ENCODE measurements at regions not wholly inside any gene's neighbourhood (a gene's known extent, or its start where the extent isn't known, plus 50 kb on each side); places are given as distances from the start of the nearest gene placed in this dataset.
"Not testable (repeated sequence)": the region's sequence is repeated elsewhere in the genome, so short reads cannot be mapped to it uniquely, and the experiment has no call there.

DNA sequence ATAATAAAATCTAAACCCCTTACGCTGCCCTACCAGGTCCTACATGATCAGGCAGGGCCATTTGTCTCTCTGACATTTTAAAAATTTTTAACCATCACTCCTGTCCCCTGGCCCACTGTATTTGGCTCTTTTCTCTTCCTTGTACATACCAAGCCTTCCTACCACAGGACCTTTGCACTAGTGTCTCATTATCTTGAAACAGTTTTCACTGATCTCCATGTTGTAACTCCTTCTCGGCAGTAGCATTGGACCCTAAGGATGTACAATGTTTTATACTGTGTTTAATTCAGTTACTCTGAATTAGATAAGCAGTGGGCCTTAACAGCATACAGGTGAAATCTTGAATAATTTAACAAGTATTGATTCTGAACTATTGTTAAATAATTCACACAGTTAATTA, 330.7 kb downstream of the UTRN start:
- DNase-seq (ENCODE audit: low read depth), result no peak

DNA sequence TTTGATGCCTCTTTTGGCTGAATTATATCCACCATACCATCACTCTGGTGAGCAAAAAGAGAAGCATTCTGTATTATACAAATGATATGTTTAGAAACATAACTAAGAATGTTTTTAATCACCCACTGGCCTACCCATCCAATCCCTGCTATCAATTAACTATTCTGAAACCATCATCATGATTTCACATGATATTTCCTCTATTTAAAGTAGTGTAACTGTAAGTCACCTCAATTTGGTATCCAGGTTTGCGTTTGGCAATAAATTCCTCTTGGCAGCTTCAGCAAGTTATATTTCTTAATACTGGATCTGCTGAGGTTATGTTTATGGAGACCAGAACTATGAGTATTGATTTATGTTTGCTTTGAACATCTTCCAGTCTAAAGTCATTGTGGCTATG, 332.1 kb downstream of the UTRN start:
- no peak for DNase-seq (ENCODE audit: low read depth)

DNA sequence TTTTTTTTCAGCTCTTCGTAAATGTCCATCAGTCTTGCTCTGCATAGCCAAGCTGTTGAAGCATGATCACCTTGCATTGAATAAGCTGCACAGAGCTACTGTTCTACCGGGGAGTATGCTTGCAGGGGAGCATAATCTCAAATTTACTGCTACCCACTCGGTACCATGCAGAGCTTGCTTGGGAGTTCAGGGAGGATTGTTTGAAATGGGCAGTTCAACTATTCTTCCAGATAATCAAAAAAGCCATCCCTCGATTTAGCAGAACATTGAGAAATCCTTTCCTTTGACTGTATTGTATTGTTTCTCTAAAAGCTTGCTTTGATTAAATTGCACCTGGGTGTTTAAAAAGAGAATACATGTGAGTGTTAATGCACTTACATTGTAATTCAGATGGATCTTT, 332.6 kb downstream of the UTRN start:
- DNase-seq (ENCODE audit: low read depth), result no peak

DNA sequence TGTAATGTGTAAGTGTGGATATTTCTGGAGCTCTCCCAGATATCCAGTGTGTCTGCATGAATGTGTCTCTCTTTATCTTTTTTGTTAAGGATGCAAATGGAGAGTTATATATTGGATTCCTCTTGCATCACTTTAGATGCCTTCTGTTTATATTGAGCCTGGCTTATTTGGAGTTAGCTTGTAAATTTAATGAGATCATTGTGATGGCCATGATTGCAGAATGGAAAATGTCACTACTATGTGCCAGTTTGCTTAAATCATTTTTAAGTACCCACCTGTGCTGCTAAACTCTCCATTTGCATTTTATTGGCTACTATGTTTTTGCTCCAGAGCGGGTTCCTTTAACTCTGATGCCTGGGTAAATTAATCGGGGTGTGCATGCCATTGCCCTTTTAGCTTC, 334.8 kb downstream of the UTRN start:
- DNase-seq (ENCODE audit: low read depth), result no peak

DNA sequence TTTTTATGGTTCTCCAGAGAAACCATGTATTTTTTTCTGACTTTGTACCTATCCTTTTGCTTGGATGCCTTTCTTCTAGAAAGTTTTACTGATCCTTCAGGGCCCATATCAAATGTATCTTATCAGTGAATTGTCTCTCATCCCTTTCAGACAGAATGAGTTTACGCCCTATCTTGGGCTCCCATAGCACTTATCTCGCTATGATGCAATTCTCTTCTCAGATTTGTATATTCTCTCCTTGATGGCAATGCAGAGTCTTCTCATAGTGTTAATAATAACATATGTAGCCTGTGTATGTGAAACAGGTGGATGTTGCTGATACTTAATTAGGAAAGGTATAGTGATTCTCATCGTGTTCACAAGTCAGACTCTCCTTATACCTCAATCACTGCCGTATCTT, 336.2 kb downstream of the UTRN start:
- no peak for DNase-seq (ENCODE audit: low read depth)

DNA sequence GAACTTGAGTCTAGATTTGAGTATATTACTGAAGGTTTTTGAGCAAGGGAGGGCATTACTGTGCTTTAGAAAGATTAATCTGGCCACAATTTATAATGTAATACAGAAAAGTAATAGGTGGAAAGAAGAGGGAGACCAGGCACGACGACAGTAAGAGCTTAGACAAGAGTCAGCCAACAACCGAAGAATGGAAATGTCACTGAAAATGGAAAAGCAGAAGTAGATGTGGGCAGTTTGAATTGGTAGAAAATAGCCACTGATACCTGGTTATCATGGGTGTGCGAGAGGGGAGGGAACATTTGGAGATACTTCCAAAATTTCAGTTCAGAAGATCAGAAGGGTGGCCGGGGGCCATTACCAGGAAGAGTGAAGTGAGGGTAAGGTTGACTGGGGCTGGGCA, 339.1 kb downstream of the UTRN start:
- DNase-seq (ENCODE audit: low read depth), result no peak

DNA sequence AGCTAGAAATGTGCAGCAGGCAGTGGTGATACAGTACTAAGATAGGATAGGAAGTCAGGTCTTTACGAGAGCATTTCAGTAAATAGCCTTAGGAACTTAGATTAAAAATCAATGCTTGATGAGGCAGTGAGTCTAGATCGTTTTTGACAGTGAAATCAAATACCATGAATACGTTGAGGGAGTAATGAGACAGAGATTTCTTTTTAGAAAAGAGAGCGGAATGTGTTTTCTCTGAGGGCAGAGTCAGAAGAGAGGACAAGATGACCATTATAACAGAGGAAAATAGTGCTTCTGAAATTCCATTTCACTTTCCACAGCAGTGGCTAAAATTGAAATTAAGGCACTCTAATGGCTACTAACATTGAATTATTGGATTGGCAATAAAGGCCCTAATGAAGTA, 339.6 kb downstream of the UTRN start:
- no peak for DNase-seq (ENCODE audit: low read depth)

DNA sequence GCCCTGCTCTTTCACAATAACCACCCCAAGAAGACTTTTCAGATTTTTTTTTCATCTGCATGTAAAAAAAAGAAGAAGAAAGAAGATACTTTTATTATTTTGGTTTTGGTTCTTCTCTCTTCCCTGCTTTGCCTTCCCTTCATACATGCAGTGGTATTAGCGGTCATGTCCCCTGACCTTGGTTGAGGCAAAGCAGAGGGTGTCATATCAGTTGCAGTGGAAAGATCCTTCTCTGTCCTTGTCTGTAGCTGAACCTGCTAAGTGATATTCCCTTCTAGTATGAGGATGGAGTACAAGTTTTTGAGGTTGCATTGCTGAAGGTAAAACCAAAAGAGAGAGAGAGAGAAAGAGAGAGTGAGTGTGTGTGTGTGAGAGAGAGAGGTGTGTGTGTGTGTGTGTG, 345.7 kb downstream of the UTRN start:
- DNase-seq (ENCODE audit: low read depth), result no peak

DNA sequence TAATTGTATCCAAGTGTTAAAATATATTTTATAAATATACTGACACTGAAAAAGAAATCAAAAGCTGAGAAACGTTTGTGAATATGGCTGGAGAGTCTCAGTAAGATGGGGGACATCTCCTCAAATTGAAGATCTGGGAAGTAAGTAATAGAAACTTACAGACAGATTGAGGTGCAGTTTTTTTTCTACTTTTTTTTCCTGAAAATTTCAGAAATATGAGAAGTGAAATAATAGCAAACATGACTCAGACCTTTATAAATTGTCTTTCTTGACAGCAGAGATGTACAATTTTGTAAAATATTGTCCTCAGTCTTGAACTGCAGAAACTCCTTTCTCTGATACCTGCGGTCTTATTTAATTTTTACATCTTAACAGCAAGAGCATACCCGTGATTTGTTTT, 347.1 kb downstream of the UTRN start:
- no peak for DNase-seq (ENCODE audit: low read depth)

DNA sequence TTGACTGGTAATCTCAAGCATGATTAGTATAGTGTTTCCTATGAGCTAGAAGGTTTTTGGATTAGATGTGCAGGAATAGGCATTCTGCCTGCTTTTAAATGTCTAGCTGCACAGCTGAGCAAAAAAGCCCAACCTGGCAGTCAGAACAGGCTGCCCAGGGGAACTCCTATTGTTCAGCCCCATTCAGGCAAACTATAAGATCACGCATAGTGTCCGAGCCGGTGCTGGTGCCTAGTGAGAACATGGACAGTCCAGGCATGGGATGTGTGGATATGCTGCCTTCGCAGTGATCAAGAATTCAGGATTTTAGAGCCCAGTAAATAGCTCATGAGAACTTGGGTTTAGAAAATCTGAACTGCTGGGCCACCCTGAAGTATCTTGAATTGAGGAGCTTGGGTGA, 348.8 kb downstream of the UTRN start:
- DNase-seq (ENCODE audit: low read depth), result no peak

DNA sequence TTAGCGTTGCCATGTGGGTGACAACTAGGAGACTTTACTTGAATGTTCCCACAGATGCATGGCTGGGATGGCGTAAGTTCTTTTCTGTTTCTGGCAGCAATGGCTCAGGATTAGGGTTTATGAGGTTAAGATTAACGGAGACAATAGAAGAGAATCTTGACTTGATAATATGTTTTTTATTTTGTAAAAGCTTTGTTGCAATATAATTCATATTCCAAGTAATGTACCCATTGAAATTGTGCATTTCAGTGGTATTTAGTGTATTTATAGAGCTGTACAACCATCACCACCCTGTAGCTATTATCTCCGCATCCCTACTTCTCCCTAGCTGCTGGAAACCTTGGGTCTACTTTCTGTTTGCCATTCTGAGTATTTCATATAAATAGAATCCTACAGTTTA, 349.2 kb downstream of the UTRN start:
- DNase-seq (ENCODE audit: low read depth), result no peak

DNA sequence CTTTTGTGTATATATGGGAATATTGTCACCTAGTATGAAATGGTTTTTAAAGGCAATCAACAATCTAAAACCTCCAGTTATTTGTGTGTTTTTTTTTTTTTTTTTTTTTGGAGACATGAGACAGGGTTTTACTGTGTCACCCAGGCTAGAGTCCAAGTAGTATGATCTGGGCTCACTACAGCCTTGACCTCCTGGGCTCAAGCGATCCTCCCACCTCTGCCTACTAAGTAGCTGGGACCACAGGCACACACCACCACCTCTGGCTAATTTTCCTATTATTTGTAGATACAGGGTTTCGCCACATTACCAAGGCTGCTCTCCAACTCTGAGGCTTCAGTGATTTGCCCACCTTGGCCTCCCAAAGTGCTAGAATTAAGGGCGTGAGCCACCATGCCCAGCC, 349.9 kb downstream of the UTRN start:
- DNase-seq (ENCODE audit: low read depth), result no peak

DNA sequence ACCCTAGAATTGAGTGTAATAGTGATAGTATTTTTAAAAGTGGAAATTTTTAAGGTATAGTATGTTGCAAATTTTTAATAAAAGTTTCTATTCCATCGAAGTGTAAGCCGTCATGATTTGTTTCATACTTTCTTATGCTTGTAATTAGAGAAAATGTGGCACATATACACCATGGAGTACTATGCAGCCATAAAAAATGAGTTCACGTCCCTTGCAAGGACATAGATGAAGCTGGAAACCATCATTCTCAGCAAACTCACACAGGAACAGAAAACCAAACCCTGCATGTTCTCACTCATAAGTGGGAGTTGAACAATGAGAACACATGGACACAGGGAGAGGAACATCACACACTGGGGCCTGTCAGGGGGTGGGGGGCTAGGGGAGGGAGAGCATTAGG, 350.9 kb downstream of the UTRN start:
- not testable (repeated sequence) for DNase-seq (ENCODE audit: low read depth)

DNA sequence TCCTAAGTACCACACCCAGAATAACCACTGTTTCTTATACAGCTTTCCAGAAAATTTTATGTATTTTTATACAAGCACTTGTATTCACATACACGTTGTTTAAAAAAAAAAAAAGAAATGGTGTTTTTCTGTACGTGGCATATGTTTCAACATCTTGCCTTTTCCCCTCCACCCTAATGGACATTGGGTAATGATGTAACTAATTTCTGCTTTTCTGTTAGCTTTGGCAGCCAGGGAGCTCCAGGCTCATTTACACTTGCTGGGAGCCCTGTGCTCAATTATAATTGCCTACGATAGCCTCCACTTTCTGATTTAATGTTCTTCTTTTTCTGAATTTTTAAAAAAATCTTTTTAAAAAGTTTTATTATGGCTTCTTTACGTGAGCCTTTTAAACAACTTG, 352.4 kb downstream of the UTRN start:
- DNase-seq (ENCODE audit: low read depth), result no peak

DNA sequence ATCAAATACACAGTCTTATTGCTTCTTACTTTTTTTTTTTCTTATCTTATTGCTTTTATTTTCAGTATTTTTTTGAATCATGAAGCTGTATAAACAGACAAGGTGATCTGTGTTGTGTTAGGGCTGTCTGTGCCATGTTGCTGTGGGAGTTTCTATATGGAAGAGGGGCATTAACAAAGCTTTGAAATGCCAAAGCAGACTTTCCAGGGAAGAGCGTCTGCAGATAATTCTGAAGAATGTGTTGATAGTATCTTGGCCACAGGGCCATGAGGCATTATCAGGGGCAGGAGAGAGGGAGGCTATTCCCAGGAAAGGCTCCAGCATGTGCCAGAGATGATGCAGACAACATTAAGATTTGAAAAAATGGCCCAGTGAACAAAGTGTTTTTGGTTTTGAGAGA, 354.5 kb downstream of the UTRN start:
- DNase-seq (ENCODE audit: low read depth), result no peak

DNA sequence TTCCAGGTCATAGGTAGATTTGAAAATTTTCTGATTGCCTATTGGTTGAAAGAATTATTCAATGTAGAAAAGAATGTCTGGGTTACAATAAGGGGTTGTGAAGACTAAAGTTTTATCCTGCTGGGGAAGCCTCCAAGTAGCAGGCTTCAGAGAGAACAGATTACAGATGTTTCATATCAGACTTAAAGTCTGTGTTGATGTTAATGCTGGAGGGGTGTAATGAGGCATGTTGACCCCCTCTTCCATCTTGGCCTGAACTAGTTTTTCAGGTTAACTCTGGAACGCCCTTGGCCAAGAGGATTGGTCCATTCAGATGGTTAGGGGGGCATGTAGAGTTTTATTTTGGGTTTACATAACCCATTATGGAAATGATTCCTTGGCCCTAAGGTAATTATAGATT, 356.2 kb downstream of the UTRN start:
- DNase-seq (ENCODE audit: low read depth), result no peak

DNA sequence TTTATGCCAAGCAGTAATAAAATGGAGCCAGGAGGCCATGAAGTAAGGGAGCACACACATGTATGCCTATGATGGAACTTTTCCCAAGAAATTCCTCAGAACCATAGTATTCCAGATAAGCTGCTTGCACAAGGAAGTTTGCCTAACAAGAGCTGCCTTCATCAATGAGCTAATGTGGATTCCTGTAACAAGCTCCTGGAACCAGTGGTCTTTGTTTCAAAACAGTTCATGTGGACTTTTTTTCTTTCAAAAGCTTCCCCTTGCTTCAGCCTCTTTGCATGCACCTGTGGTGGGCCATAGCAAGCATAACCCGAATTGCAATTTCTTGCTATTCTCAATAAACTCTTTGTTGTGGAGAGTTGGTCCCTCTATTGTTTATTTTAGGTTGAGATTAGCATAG, 359.6 kb downstream of the UTRN start:
- no peak for DNase-seq (ENCODE audit: low read depth)

DNA sequence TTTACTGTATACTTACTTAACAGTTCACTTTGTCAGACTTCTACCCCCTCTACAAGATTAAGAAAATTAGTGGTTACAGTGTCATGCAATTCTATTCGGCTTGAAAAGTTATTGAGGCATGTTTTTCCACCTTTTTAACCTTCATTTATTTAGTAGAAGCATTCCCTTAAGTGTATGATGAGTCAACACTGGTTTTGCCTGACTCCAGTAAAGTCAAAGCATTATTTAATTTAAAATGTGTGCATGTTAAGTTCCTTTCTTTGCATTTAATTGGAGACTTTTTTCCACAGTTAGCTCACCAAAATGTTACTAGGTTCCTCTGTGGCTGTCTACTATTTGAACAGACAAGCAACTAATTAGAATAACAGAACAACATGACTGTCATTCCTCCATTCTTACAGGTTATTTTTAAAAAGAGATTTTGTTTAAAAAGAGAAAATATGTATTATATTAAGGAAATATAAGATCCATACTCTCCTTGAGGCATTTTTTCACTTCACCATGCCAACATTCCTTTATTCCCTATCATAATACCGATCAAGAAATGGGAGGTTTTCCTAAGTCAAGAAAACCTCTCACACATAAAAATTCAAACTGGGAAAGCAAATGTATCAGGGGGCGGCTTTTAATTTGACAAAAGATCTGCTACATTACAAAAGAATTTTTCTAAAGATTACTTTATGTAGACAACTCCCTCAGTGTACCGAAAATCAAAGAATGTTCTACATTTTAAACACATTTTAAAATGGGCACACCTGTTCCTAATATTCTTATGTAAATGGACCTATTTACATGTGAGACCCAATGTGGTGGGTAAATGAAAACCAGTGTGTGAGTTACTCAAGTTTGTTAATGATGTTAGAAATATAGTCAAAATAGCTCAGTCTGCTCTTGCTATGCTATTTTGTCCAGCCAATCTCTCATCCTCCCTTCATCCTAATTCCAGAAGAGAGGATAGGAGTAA, 361.2 kb downstream of the UTRN start:
- no peak for DNase-seq (ENCODE audit: low read depth)

DNA sequence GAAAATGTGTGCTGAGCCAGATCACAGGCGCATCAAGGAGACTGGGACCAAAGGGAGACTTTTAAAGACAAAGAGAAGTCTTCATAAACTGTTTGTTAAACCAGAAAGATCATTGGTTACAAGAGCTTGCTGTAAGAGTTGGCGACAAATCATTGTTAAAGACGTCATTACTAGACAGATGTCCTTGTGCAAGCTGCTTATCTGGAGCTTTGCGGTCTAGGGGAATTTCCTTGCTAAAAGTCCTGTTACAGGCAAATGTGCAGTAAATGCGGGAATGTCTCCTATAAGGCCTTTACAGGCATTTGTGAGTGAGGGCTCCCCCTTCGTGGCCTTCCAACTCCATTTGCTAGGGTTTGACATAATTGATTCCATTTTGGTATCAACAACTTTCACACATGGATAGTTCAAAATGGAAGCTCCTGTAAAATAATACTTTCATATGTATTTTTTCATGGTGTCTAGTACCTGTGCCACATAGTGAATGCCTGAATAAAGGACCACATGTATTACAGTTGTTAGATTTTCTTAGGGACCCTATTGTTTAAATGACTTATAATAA, 362.4 kb downstream of the UTRN start:
- DNase-seq (ENCODE audit: low read depth), result no peak

DNA sequence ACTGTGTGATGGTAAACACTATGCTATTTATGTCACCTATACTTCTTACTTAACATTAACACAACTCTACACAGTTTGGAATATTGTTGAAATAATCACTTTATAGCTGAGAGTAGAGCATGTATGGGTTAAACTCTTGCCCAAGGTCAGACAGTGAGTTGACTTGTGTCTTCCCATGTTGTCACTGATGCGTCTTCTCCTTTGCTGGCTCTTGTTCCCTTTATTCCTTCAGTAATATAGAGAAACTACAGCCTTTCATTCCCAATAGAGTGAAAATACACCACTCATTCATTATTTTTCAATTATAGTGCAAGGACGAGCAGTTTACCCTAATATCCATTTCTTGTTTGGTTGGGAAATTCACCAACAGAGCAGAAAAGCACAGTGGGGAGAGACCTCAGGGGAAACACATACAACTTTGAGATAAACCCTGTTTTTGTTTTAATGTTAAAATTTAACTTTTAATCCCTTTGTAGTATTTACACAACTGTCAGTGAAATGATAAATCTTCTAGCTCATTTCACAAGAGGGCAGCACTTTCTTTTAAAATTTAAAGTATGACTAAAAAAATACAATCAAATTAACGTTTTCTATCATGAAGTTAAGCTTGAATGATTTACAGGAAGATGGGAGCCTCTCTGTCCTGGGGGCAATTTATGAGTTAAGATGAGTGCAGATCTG, 363.0 kb downstream of the UTRN start:
- no peak for DNase-seq (ENCODE audit: low read depth)

DNA sequence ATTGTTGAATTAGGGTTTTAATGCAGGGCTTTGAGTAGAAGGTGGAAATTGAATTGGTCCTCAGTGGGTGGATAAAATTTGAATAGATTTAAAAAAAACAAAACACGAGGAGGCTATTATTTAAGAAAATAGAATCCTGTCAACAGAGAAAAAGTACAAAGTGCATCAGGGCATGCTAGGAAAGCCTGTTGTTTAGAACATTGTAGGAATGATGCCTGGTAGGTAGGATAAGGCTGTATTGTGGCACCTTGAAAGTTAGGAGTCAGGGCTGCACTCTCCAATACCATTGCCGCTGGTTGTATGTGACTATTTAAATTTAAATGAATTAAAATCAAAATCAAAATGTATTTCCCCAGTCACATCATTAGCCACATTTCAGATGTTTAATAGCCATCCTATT, 363.9 kb downstream of the UTRN start:
- no peak for DNase-seq (ENCODE audit: low read depth)

DNA sequence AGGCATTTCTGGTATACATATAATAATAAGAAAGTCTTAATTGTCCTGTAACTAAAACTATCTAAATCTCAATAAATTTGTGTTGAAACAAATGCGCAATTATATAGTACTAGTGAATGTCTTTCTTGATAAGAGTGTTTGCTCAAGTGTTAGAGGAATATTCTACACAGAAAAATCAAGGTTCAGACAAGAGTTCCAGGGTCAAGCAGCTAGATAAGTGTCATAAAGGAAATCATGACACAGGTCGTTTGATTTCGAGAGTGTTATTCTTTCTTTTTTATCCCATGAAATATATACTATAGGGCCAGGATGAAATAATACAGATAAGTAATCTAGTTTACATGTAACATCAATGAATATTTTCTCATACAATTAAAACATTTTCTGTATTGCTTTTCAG, 366.1 kb downstream of the UTRN start:
- no peak for DNase-seq (ENCODE audit: low read depth)

DNA sequence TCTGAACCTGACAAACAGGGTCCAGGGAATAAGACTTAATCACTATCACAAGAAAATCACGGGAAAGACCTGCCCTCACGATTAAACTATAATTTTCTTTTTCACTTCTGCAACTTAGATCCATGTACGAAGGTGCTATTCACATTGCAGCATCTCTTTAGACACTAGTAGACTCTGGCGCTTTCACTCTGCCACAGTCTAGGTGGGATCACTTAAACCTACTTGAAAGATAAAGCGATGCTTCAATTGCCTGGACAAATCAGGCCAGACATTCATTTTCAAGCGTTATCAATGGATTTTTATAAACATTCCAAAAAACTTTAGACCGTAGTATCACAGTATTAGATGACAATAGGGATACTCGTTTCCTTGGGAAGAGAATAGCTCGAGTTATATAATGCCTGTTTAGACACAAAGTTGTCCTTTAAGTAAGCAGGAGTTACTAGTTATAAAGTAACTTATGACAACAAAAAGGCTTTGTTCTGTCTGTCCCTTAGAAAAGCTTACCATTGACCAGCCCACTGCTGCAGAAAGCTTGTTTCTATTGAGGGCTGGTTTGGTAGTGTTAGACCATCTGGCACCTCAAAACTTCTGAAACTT, 367.3 kb downstream of the UTRN start:
- no peak for DNase-seq (ENCODE audit: low read depth)

All from T follicular helper cell (primary cell).